GM23338 (cell line): ENCODE measurements at regions not wholly inside any gene's neighbourhood (a gene's known extent, or its start where the extent isn't known, plus 50 kb on each side); places are given as distances from the start of the nearest gene placed in this dataset.

Source experiments
- ATAC-seq: fragments of 200-7000 bp; cut with Tn5 transposase; 3 replicates; pipeline ENCODE4 v1.9.1; 2020
- DNase-seq: peaks from one replicate; pipeline ENCODE4 v3.0.0-alpha.2; 2015; ENCODE audit warnings: low spot score
- H2AFZ ChIP-seq: fragments of 200-600 bp; sonication (generic); 2 replicates; pipeline ENCODE4 v1.8.0; 2016; ENCODE audit warnings: antibody characterized with exemption, mild to moderate bottlenecking, moderate library complexity
- H3F3A ChIP-seq: fragments of 200-600 bp; sonication (generic); replicated peaks from 2 replicates; pipeline ENCODE4 v1.8.0; 2017; ENCODE audit warnings: antibody characterized with exemption, mixed run types, low read depth
- H3K27ac ChIP-seq: fragments of 200-600 bp; sonication (generic); 2 replicates; pipeline ENCODE4 v1.6.1; 2016; ENCODE audit warnings: low read depth
- H3K27me3 ChIP-seq: fragments of 200-600 bp; sonication (generic); 2 replicates; pipeline ENCODE4 v1.8.0; 2016; ENCODE audit warnings: mild to moderate bottlenecking, mixed run types, moderate library complexity; ENCODE audit not compliant: insufficient read depth
- H3K36me3 ChIP-seq: fragments of 200-600 bp; sonication (generic); 2 replicates; pipeline ENCODE4 v1.8.0; 2016; ENCODE audit warnings: mild to moderate bottlenecking; ENCODE audit not compliant: insufficient read depth
- H3K4me1 ChIP-seq: fragments of 200-600 bp; sonication (generic); 2 replicates; pipeline ENCODE4 v1.8.0; 2016; ENCODE audit warnings: mild to moderate bottlenecking, moderate library complexity; ENCODE audit not compliant: insufficient read depth
- H3K4me2 ChIP-seq: fragments of 200-600 bp; sonication (generic); 2 replicates; pipeline ENCODE4 v1.7.1; 2017; ENCODE audit warnings: mixed run types
- H3K4me3 ChIP-seq: fragments of 200-600 bp; sonication (generic); 2 replicates; pipeline ENCODE4 v1.6.1; 2016; ENCODE audit warnings: mixed run types
- H3K79me2 ChIP-seq: fragments of 200-600 bp; sonication (generic); replicated peaks from 2 replicates; pipeline ENCODE4 v1.8.0; 2017; ENCODE audit warnings: mild to moderate bottlenecking; ENCODE audit not compliant: insufficient read depth
- H3K9me2 ChIP-seq: fragments of 200-600 bp; sonication (generic); 2 replicates; pipeline ENCODE4 v1.8.0; 2017; ENCODE audit not compliant: insufficient read depth
- H4K20me1 ChIP-seq: fragments of 200-600 bp; sonication (generic); replicated peaks from 2 replicates; pipeline ENCODE4 v1.8.0; 2017; ENCODE audit warnings: mild to moderate bottlenecking; ENCODE audit not compliant: insufficient read depth
- H3K27ac Mint-ChIP-seq: 2 replicates; pipeline ENCODE4 v1.8.0; 2020; ENCODE audit warnings: inconsistent platforms, mild to moderate bottlenecking, moderate library complexity, mixed read lengths
- H3K27me3 Mint-ChIP-seq: 3 replicates; pipeline ENCODE4 v1.8.0; 2022; ENCODE audit warnings: low read depth, mild to moderate bottlenecking, moderate library complexity, mixed read lengths, inconsistent platforms; ENCODE audit not compliant: insufficient read depth, poor library complexity
- H3K36me3 Mint-ChIP-seq: 3 replicates; pipeline ENCODE4 v1.8.0; 2021; ENCODE audit warnings: low read depth, mild to moderate bottlenecking, inconsistent platforms, moderate library complexity, mixed read lengths
- H3K4me1 Mint-ChIP-seq: 3 replicates; pipeline ENCODE4 v1.8.0; 2020; ENCODE audit warnings: mild to moderate bottlenecking, inconsistent platforms, mixed read lengths
- H3K4me3 Mint-ChIP-seq: 3 replicates; pipeline ENCODE4 v1.8.0; 2021; ENCODE audit warnings: moderate library complexity, mild to moderate bottlenecking, inconsistent platforms, mixed read lengths
- H3K9me3 Mint-ChIP-seq: 3 replicates; pipeline ENCODE4 v1.8.0; 2020; ENCODE audit warnings: moderate library complexity, mild to moderate bottlenecking, inconsistent platforms, mixed read lengths
- CREB1 ChIP-seq: fragments of 250-450 bp; sonication (Bioruptor Pico); IDR thresholded peaks from 2 replicates; pipeline ENCODE4 v1.5.0; 2020; ENCODE audit warnings: low read depth, mild to moderate bottlenecking, moderate library complexity
- CTCF ChIP-seq, 2 experiments: fragments of 200-600 bp in 1 of 2; sonication (generic) in 1 of 2; conservative IDR thresholded peaks; 2 replicates each; pipeline versions ENCODE4 v1.5.1 to v1.6.1; 2016 to 2017; ENCODE audit warnings: antibody characterized with exemption in 2 of 2, low read depth in 2 of 2, mild to moderate bottlenecking in 2 of 2, moderate library complexity in 1 of 2
- EZH2 ChIP-seq: fragments of 200-600 bp; sonication (generic); IDR thresholded peaks from one replicate; pipeline ENCODE4 v1.8.0; 2017; ENCODE audit warnings: antibody characterized with exemption, mild to moderate bottlenecking, low read depth; ENCODE audit not compliant: unreplicated experiment
- EZH2phosphoT487 ChIP-seq: fragments of 200-600 bp; sonication (generic); IDR thresholded peaks from one replicate; pipeline ENCODE4 v1.8.1; 2018; ENCODE audit warnings: antibody characterized with exemption; ENCODE audit not compliant: unreplicated experiment
- JUNB ChIP-seq: IDR thresholded peaks from one replicate; pipeline ENCODE4 v1.6.1; 2016; ENCODE audit warnings: antibody characterized with exemption; ENCODE audit not compliant: unreplicated experiment
- NANOG ChIP-seq: IDR thresholded peaks from 2 replicates; pipeline ENCODE4 v1.6.1; 2016; ENCODE audit warnings: antibody characterized with exemption, borderline replicate concordance
- POLR2AphosphoS5 ChIP-seq: IDR thresholded peaks from 2 replicates; pipeline ENCODE4 v1.6.1; 2016; ENCODE audit warnings: antibody characterized with exemption, low read depth
- STAT1 ChIP-seq: IDR thresholded peaks from one replicate; pipeline ENCODE4 v1.6.1; 2016; ENCODE audit warnings: antibody characterized with exemption; ENCODE audit not compliant: unreplicated experiment
- ZNF114 ChIP-seq: fragments of 250-450 bp; sonication (Bioruptor Pico); IDR thresholded peaks from 2 replicates; pipeline ENCODE4 v1.5.0; 2020; ENCODE audit warnings: mild to moderate bottlenecking, moderate library complexity
- ZNF331 ChIP-seq: fragments of 250-450 bp; sonication (Bioruptor Pico); IDR thresholded peaks from 2 replicates; pipeline ENCODE4 v1.5.0; 2020; ENCODE audit warnings: low read depth, mild to moderate bottlenecking, moderate library complexity
- TF ChIP-seq, protein P1 (sequence below): fragments of 250-450 bp; sonication (Bioruptor Pico); IDR thresholded peaks from 2 replicates; pipeline ENCODE4 v1.5.0; 2020; ENCODE audit warnings: mild to moderate bottlenecking, moderate library complexity
- TF ChIP-seq, protein P2 (sequence below): IDR thresholded peaks from one replicate; pipeline ENCODE4 v1.6.1; 2018; ENCODE audit warnings: antibody characterized with exemption; ENCODE audit not compliant: unreplicated experiment
- TF ChIP-seq, protein P3 (sequence below): IDR thresholded peaks from 2 replicates; pipeline ENCODE4 v1.6.1; 2016; ENCODE audit warnings: antibody characterized with exemption

- peaks cover 7% of the 10 kb centered on the region for H3K27me3 ChIP-seq
- no peaks in the 10 kb centered on the region for H3K9me3 Mint-ChIP-seq
- H3K36me3 Mint-ChIP-seq: no peaks in the 10 kb centered on the region
- no peaks in the 10 kb centered on the region for H3K4me1 ChIP-seq
- H3K4me1 Mint-ChIP-seq: no peaks in the 10 kb centered on the region; the same call in 2 of the 3 replicates
- no peaks in the 10 kb centered on the region for H3F3A ChIP-seq
- no peaks in the 10 kb centered on the region for H3K79me2 ChIP-seq
- H3K27ac Mint-ChIP-seq: no peak overlapping the region
- TF ChIP-seq EZH2: no peak
- no peak for TF ChIP-seq ZNF331 (CRISPR knock-in tag)
- TF ChIP-seq ZNF114 (CRISPR knock-in tag): no peak
- TF ChIP-seq STAT1: no peak
- TF ChIP-seq POLR2AphosphoS5: no peak
- TF ChIP-seq, protein P1, sequence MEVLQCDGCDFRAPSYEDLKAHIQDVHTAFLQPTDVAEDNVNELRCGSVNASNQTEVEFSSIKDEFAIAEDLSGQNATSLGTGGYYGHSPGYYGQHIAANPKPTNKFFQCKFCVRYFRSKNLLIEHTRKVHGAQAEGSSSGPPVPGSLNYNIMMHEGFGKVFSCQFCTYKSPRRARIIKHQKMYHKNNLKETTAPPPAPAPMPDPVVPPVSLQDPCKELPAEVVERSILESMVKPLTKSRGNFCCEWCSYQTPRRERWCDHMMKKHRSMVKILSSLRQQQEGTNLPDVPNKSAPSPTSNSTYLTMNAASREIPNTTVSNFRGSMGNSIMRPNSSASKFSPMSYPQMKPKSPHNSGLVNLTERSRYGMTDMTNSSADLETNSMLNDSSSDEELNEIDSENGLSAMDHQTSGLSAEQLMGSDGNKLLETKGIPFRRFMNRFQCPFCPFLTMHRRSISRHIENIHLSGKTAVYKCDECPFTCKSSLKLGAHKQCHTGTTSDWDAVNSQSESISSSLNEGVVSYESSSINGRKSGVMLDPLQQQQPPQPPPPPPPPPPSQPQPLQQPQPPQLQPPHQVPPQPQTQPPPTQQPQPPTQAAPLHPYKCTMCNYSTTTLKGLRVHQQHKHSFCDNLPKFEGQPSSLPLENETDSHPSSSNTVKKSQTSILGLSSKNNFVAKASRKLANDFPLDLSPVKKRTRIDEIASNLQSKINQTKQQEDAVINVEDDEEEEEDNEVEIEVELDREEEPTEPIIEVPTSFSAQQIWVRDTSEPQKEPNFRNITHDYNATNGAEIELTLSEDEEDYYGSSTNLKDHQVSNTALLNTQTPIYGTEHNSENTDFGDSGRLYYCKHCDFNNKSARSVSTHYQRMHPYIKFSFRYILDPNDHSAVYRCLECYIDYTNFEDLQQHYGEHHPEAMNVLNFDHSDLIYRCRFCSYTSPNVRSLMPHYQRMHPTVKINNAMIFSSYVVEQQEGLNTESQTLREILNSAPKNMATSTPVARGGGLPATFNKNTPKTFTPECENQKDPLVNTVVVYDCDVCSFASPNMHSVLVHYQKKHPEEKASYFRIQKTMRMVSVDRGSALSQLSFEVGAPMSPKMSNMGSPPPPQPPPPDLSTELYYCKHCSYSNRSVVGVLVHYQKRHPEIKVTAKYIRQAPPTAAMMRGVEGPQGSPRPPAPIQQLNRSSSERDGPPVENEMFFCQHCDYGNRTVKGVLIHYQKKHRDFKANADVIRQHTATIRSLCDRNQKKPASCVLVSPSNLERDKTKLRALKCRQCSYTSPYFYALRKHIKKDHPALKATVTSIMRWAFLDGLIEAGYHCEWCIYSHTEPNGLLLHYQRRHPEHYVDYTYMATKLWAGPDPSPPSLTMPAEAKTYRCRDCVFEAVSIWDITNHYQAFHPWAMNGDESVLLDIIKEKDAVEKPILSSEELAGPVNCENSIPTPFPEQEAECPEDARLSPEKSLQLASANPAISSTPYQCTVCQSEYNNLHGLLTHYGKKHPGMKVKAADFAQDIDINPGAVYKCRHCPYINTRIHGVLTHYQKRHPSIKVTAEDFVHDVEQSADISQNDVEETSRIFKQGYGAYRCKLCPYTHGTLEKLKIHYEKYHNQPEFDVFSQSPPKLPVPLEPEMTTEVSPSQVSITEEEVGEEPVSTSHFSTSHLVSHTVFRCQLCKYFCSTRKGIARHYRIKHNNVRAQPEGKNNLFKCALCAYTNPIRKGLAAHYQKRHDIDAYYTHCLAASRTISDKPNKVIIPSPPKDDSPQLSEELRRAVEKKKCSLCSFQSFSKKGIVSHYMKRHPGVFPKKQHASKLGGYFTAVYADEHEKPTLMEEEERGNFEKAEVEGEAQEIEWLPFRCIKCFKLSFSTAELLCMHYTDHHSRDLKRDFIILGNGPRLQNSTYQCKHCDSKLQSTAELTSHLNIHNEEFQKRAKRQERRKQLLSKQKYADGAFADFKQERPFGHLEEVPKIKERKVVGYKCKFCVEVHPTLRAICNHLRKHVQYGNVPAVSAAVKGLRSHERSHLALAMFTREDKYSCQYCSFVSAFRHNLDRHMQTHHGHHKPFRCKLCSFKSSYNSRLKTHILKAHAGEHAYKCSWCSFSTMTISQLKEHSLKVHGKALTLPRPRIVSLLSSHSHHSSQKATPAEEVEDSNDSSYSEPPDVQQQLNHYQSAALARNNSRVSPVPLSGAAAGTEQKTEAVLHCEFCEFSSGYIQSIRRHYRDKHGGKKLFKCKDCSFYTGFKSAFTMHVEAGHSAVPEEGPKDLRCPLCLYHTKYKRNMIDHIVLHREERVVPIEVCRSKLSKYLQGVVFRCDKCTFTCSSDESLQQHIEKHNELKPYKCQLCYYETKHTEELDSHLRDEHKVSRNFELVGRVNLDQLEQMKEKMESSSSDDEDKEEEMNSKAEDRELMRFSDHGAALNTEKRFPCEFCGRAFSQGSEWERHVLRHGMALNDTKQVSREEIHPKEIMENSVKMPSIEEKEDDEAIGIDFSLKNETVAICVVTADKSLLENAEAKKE (CRISPR knock-in tag): no peak
- TF ChIP-seq NANOG: no peak
- no peak for TF ChIP-seq JUNB
- TF ChIP-seq CTCF (conservative IDR thresholded peaks at IDR 0.05; ENCODE audit: low read depth in 2 of 2): no peak
- TF ChIP-seq CREB1 (CRISPR knock-in tag): no peak
- TF ChIP-seq, protein P2, sequence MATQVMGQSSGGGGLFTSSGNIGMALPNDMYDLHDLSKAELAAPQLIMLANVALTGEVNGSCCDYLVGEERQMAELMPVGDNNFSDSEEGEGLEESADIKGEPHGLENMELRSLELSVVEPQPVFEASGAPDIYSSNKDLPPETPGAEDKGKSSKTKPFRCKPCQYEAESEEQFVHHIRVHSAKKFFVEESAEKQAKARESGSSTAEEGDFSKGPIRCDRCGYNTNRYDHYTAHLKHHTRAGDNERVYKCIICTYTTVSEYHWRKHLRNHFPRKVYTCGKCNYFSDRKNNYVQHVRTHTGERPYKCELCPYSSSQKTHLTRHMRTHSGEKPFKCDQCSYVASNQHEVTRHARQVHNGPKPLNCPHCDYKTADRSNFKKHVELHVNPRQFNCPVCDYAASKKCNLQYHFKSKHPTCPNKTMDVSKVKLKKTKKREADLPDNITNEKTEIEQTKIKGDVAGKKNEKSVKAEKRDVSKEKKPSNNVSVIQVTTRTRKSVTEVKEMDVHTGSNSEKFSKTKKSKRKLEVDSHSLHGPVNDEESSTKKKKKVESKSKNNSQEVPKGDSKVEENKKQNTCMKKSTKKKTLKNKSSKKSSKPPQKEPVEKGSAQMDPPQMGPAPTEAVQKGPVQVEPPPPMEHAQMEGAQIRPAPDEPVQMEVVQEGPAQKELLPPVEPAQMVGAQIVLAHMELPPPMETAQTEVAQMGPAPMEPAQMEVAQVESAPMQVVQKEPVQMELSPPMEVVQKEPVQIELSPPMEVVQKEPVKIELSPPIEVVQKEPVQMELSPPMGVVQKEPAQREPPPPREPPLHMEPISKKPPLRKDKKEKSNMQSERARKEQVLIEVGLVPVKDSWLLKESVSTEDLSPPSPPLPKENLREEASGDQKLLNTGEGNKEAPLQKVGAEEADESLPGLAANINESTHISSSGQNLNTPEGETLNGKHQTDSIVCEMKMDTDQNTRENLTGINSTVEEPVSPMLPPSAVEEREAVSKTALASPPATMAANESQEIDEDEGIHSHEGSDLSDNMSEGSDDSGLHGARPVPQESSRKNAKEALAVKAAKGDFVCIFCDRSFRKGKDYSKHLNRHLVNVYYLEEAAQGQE: no peak
- TF ChIP-seq, protein P3, sequence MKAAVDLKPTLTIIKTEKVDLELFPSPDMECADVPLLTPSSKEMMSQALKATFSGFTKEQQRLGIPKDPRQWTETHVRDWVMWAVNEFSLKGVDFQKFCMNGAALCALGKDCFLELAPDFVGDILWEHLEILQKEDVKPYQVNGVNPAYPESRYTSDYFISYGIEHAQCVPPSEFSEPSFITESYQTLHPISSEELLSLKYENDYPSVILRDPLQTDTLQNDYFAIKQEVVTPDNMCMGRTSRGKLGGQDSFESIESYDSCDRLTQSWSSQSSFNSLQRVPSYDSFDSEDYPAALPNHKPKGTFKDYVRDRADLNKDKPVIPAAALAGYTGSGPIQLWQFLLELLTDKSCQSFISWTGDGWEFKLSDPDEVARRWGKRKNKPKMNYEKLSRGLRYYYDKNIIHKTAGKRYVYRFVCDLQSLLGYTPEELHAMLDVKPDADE: no peak
- TF ChIP-seq EZH2phosphoT487: no peak
- H3K4me3 ChIP-seq: no peak overlapping the region
- no peaks in the 10 kb centered on the region for H4K20me1 ChIP-seq
- DNase-seq (no peak), ATAC-seq (no peak)
- no peak overlapping the region for H2AFZ ChIP-seq
- H3K4me3 Mint-ChIP-seq: no peak overlapping the region
- H3K9me2 ChIP-seq: peaks cover 30% of the 10 kb centered on the region
- H3K4me2 ChIP-seq: no peak overlapping the region
- H3K27ac ChIP-seq: no peak overlapping the region
- no peaks in the 10 kb centered on the region for H3K36me3 ChIP-seq
- H3K27me3 Mint-ChIP-seq: peaks cover 6% of the 10 kb centered on the region
Observed at GRCh38 chr3:182115328-182116015, 403.7 kb downstream of the SOX2 start.
